ENCODE measurements at regions not wholly inside any gene's neighbourhood (a gene's known extent, or its start where the extent isn't known, plus 50 kb on each side); places are given as distances from the start of the nearest gene placed in this dataset.

DNA sequence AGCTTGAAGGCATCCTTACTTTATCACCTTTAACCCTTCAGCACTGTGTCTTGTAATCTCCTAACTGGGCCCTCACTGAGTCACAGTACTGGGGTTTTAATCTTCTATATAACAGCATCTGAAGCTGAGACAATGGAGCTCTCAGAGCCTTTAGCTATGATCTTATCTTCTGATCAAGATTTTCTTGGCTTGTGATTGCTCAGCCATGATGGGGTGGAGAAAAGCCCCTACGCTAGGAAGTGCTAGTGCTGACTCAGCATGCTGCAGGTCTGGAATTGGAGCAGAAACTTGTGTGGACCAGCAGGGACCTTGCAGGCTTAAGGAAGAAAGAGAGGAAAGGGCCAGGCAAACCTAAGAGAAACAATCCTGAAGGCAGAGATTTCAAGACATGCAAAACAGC lies 71.7 kb upstream of the EED start:
- no peak for DNase-seq (ENCODE audit: low spot score)
- Histone ChIP-seq H3K27ac (ENCODE audit: low read depth in 1 of 2, low read length in 2 of 2) (no peak overlapping the region), H3K36me3 (ENCODE audit: control insufficient read depth in 4 of 4, insufficient read depth in 3 of 4, low read depth in 1 of 4, low read length in 3 of 4) (no peaks in the 10 kb centered on the region)

GRCh38 chr11:86171627-86172026 lies 72.9 kb upstream of the EED start:
- Histone ChIP-seq H3K27me3 (ENCODE audit: control insufficient read depth in 4 of 4, insufficient read depth in 4 of 4, low read length in 3 of 4) (no peaks in the 10 kb centered on the region), H3K4me3 (ENCODE audit: low read depth in 1 of 3, low read length in 3 of 3) (no peak overlapping the region), H3K4me1 (ENCODE audit: control insufficient read depth in 4 of 4, insufficient read depth in 4 of 4, low read length in 3 of 4) (peaks cover 3 to 33% (median 27%) of the 10 kb centered on the region in 4 donors), H3K36me3 (ENCODE audit: control insufficient read depth in 4 of 4, insufficient read depth in 3 of 4, low read depth in 1 of 4, low read length in 3 of 4) (no peaks in the 10 kb centered on the region), H3K9me3 (ENCODE audit: control insufficient read depth in 4 of 4, low read length in 3 of 4) (no peaks in the 10 kb centered on the region), H3K27ac (ENCODE audit: low read depth in 1 of 2, low read length in 2 of 2) (no peak overlapping the region), H3K9ac (ENCODE audit: low read depth in 1 of 2, low read length in 2 of 2) (no peak overlapping the region)
- DNase-seq (ENCODE audit: low spot score), result no peak
- 95% methylated on average over 4 of the region's 4 CpGs for WGBS
- TF ChIP-seq, protein P1, sequence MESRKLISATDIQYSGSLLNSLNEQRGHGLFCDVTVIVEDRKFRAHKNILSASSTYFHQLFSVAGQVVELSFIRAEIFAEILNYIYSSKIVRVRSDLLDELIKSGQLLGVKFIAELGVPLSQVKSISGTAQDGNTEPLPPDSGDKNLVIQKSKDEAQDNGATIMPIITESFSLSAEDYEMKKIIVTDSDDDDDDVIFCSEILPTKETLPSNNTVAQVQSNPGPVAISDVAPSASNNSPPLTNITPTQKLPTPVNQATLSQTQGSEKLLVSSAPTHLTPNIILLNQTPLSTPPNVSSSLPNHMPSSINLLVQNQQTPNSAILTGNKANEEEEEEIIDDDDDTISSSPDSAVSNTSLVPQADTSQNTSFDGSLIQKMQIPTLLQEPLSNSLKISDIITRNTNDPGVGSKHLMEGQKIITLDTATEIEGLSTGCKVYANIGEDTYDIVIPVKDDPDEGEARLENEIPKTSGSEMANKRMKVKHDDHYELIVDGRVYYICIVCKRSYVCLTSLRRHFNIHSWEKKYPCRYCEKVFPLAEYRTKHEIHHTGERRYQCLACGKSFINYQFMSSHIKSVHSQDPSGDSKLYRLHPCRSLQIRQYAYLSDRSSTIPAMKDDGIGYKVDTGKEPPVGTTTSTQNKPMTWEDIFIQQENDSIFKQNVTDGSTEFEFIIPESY (IDR thresholded peaks at IDR 0.05), result no peak
- TF ChIP-seq GABPA (IDR thresholded peaks at IDR 0.05 in 1 of 2, conservative IDR thresholded peaks at IDR 0.05 in 1 of 2) (no peak), MAX (IDR thresholded peaks at IDR 0.05) (no peak), CTCF (IDR thresholded peaks at IDR 0.05; ENCODE audit: low read depth, low read length, missing input control) (no peak), EGR1 (IDR thresholded peaks at IDR 0.05; ENCODE audit: low read depth in 2 of 2) (no peak)

More for the DNA sequence above, 71.7 kb upstream of the EED start:
- Histone ChIP-seq H3K4me3 (ENCODE audit: low read depth in 1 of 3, low read length in 3 of 3) (no peak overlapping the region), H3K27me3 (ENCODE audit: control insufficient read depth in 4 of 4, insufficient read depth in 4 of 4, low read length in 3 of 4) (no peaks in the 10 kb centered on the region), H3K9me3 (ENCODE audit: control insufficient read depth in 4 of 4, low read length in 3 of 4) (no peaks in the 10 kb centered on the region), H3K4me1 (ENCODE audit: control insufficient read depth in 4 of 4, insufficient read depth in 4 of 4, low read length in 3 of 4) (peaks cover 3 to 30% (median 28%) of the 10 kb centered on the region in 4 donors), H3K9ac (ENCODE audit: low read depth in 1 of 2, low read length in 2 of 2) (no peak overlapping the region)
- TF ChIP-seq, protein P2, sequence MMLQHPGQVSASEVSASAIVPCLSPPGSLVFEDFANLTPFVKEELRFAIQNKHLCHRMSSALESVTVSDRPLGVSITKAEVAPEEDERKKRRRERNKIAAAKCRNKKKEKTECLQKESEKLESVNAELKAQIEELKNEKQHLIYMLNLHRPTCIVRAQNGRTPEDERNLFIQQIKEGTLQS (IDR thresholded peaks at IDR 0.05), result no peak
- no peak for TF ChIP-seq EGR1 (IDR thresholded peaks at IDR 0.05; ENCODE audit: low read depth in 2 of 2)
- TF ChIP-seq RXRA (IDR thresholded peaks at IDR 0.05), result no peak
- no peak for TF ChIP-seq RAD21 (IDR thresholded peaks at IDR 0.05)
- no peak for TF ChIP-seq FOXA2 (IDR thresholded peaks at IDR 0.05)
- no peak for TF ChIP-seq GABPA (IDR thresholded peaks at IDR 0.05 in 1 of 2, conservative IDR thresholded peaks at IDR 0.05 in 1 of 2)
- no peak for TF ChIP-seq SP1 (IDR thresholded peaks at IDR 0.05)
- TF ChIP-seq REST (IDR thresholded peaks at IDR 0.05), result no peak
- no peak for TF ChIP-seq MAX (IDR thresholded peaks at IDR 0.05)
- TF ChIP-seq TAF1 (conservative IDR thresholded peaks at IDR 0.05), result no peak
- TF ChIP-seq YY1 (IDR thresholded peaks at IDR 0.05), result no peak
- WGBS, result 79% methylated on average over 1 of the region's 1 CpG
